ENCODE measurements at regions not wholly inside any gene's neighbourhood (a gene's known extent, or its start where the extent isn't known, plus 50 kb on each side); places are given as distances from the start of the nearest gene placed in this dataset.

GRCh38 chr13:47190696-47191305, 293.9 kb upstream of the HTR2A start:
- Mint-ChIP-seq H3K4me3 (no peak overlapping the region), H3K36me3 (no peaks in the 10 kb centered on the region), H3K27ac (no peak overlapping the region), H3K4me1 (no peaks in the 10 kb centered on the region), H3K27me3 (no peaks in the 10 kb centered on the region), H3K9me3 (no peaks in the 10 kb centered on the region)
- no peak for ATAC-seq

- H3K27ac Mint-ChIP-seq, result no peak overlapping the region
- peak; percentile 16 for ATAC-seq
- H3K27me3 Mint-ChIP-seq, result peaks cover 11% of the 10 kb centered on the region
- no peaks in the 10 kb centered on the region for H3K4me1 Mint-ChIP-seq
- H3K4me3 Mint-ChIP-seq, result no peak overlapping the region
- no peaks in the 10 kb centered on the region for H3K36me3 Mint-ChIP-seq
- H3K9me3 Mint-ChIP-seq, result no peaks in the 10 kb centered on the region
Measured at GRCh38 chr13:47188802-47189201, 291.9 kb upstream of the HTR2A start.

GRCh38 chr13:47186471-47186870, 289.6 kb upstream of the HTR2A start:
- Mint-ChIP-seq H3K4me3 (no peak overlapping the region), H3K27ac (no peak overlapping the region), H3K4me1 (no peaks in the 10 kb centered on the region), H3K27me3 (peaks cover 16% of the 10 kb centered on the region), H3K36me3 (no peaks in the 10 kb centered on the region), H3K9me3 (no peaks in the 10 kb centered on the region)
- no peak for ATAC-seq

- no peak overlapping the region for H3K27ac Mint-ChIP-seq
- peaks cover 16% of the 10 kb centered on the region for H3K27me3 Mint-ChIP-seq
- H3K4me3 Mint-ChIP-seq, result no peak overlapping the region
- no peaks in the 10 kb centered on the region for H3K9me3 Mint-ChIP-seq
- H3K4me1 Mint-ChIP-seq, result no peaks in the 10 kb centered on the region
- no peak for ATAC-seq
- no peaks in the 10 kb centered on the region for H3K36me3 Mint-ChIP-seq
Measured at GRCh38 chr13:47184321-47184720, 287.5 kb upstream of the HTR2A start.

- H3K9me3 Mint-ChIP-seq, result no peaks in the 10 kb centered on the region
- no peak overlapping the region for H3K4me3 Mint-ChIP-seq
- H3K36me3 Mint-ChIP-seq, result no peaks in the 10 kb centered on the region
- H3K27ac Mint-ChIP-seq, result no peak overlapping the region
- no peak for ATAC-seq
- H3K4me1 Mint-ChIP-seq, result no peaks in the 10 kb centered on the region
- peaks cover 10% of the 10 kb centered on the region for H3K27me3 Mint-ChIP-seq
Measured at GRCh38 chr13:47179321-47179720, 282.5 kb upstream of the HTR2A start.

GRCh38 chr13:47178090-47178950, 281.5 kb upstream of the HTR2A start:
- Mint-ChIP-seq H3K4me3 (no peak overlapping the region), H3K27me3 (peaks cover under 1% of the 10 kb centered on the region), H3K9me3 (no peaks in the 10 kb centered on the region), H3K4me1 (no peaks in the 10 kb centered on the region), H3K27ac (no peak overlapping the region), H3K36me3 (no peaks in the 10 kb centered on the region)
- no peak for ATAC-seq

GRCh38 chr13:47175172-47175866, 278.5 kb upstream of the HTR2A start:
- H3K4me3 Mint-ChIP-seq, result no peak overlapping the region
- no peaks in the 10 kb centered on the region for H3K4me1 Mint-ChIP-seq
- ATAC-seq, result no peak
- H3K36me3 Mint-ChIP-seq, result no peaks in the 10 kb centered on the region
- no peaks in the 10 kb centered on the region for H3K9me3 Mint-ChIP-seq
- H3K27me3 Mint-ChIP-seq, result no peaks in the 10 kb centered on the region
- H3K27ac Mint-ChIP-seq, result no peak overlapping the region

GRCh38 chr13:47170971-47171370, 274.1 kb upstream of the HTR2A start:
- Mint-ChIP-seq H3K4me3 (no peak overlapping the region), H3K9me3 (no peaks in the 10 kb centered on the region), H3K36me3 (no peaks in the 10 kb centered on the region), H3K27me3 (no peaks in the 10 kb centered on the region), H3K4me1 (peaks cover 9% of the 10 kb centered on the region), H3K27ac (no peak overlapping the region)
- no peak for ATAC-seq

GRCh38 chr13:47168618-47169017, 271.8 kb upstream of the HTR2A start:
- Mint-ChIP-seq H3K4me3 (no peak overlapping the region), H3K36me3 (no peaks in the 10 kb centered on the region), H3K27me3 (no peaks in the 10 kb centered on the region), H3K27ac (no peak overlapping the region), H3K9me3 (no peaks in the 10 kb centered on the region), H3K4me1 (peaks cover 9% of the 10 kb centered on the region)
- ATAC-seq, result no peak

GRCh38 chr13:47168066-47168465, 271.2 kb upstream of the HTR2A start:
- Mint-ChIP-seq H3K4me1 (peaks cover 9% of the 10 kb centered on the region), H3K9me3 (no peaks in the 10 kb centered on the region), H3K36me3 (no peaks in the 10 kb centered on the region), H3K27ac (no peak overlapping the region), H3K27me3 (no peaks in the 10 kb centered on the region), H3K4me3 (no peak overlapping the region)
- ATAC-seq, result no peak

- ATAC-seq, result no peak
Measured at GRCh38 chr13:47166336-47166735, 269.5 kb upstream of the HTR2A start.

GRCh38 chr13:47159853-47160550, 263.1 kb upstream of the HTR2A start:
- Mint-ChIP-seq H3K36me3 (no peaks in the 10 kb centered on the region), H3K4me1 (no peaks in the 10 kb centered on the region), H3K4me3 (no peak overlapping the region), H3K9me3 (no peaks in the 10 kb centered on the region), H3K27ac (no peak overlapping the region), H3K27me3 (peaks cover 10% of the 10 kb centered on the region)
- ATAC-seq, result no peak

More at GRCh38 chr13:47166336-47166735, 269.5 kb upstream of the HTR2A start:
- Mint-ChIP-seq H3K36me3 (no peaks in the 10 kb centered on the region), H3K27ac (no peak overlapping the region), H3K4me1 (peaks cover 9% of the 10 kb centered on the region), H3K27me3 (peaks cover under 1% of the 10 kb centered on the region), H3K9me3 (no peaks in the 10 kb centered on the region), H3K4me3 (no peak overlapping the region)

- Mint-ChIP-seq H3K27ac (no peak overlapping the region), H3K36me3 (no peaks in the 10 kb centered on the region), H3K4me1 (no peaks in the 10 kb centered on the region), H3K27me3 (peaks cover 21% of the 10 kb centered on the region), H3K4me3 (no peak overlapping the region), H3K9me3 (no peaks in the 10 kb centered on the region)
- no peak for ATAC-seq
Measured at GRCh38 chr13:47158593-47158992, 261.7 kb upstream of the HTR2A start.

GRCh38 chr13:47148543-47148942, 251.7 kb upstream of the HTR2A start:
- H3K4me3 Mint-ChIP-seq, result no peak overlapping the region
- peaks cover under 1% of the 10 kb centered on the region for H3K27me3 Mint-ChIP-seq
- H3K4me1 Mint-ChIP-seq, result peaks cover 11% of the 10 kb centered on the region
- no peaks in the 10 kb centered on the region for H3K9me3 Mint-ChIP-seq
- no peaks in the 10 kb centered on the region for H3K36me3 Mint-ChIP-seq
- ATAC-seq, result no peak
- H3K27ac Mint-ChIP-seq, result no peak overlapping the region

- no peak for ATAC-seq
- no peaks in the 10 kb centered on the region for H3K36me3 Mint-ChIP-seq
- H3K9me3 Mint-ChIP-seq, result no peaks in the 10 kb centered on the region
- H3K4me1 Mint-ChIP-seq, result peaks cover 11% of the 10 kb centered on the region
- no peak overlapping the region for H3K4me3 Mint-ChIP-seq
- no peaks in the 10 kb centered on the region for H3K27me3 Mint-ChIP-seq
- no peak overlapping the region for H3K27ac Mint-ChIP-seq
Measured at GRCh38 chr13:47147812-47148119, 250.9 kb upstream of the HTR2A start.

All from stimulated activated memory B cell treated with anti-CD40 and anti-IgM and Interleukin-4, amounts not matched to agents 10 μg/mL and 1 μg/mL and 100 μg/mL, for 72 hours (primary cell).